Right lobe of liver (tissue), 4 donors: ENCODE measurements at regions not wholly inside any gene's neighbourhood (a gene's known extent, or its start where the extent isn't known, plus 50 kb on each side); places are given as distances from the start of the nearest gene placed in this dataset.
"Not testable (repeated sequence)": the region's sequence is repeated elsewhere in the genome, so short reads cannot be mapped to it uniquely, and the experiment has no call there.

Source experiments
- POLR2A ChIP-seq: fragments of 450-650 bp; IDR thresholded peaks from one replicate; pipeline ENCODE4 v1.6.1; 2017; ENCODE audit warnings: antibody characterized with exemption, mild to moderate bottlenecking
- TF ChIP-seq, protein P1 (sequence below), 4 donors: fragments of 200-600 bp in 3 of 4; fragments of 450-650 bp in 1 of 4; IDR thresholded peaks; one replicate each; pipeline versions ENCODE4 v1.5.1 to v1.8.0; 2016 to 2022; ENCODE audit warnings: antibody characterized with exemption in 4 of 4, mild to moderate bottlenecking in 2 of 4
- donor health status: DM: no; HTN: no; CAD: no.
- donor health status: DM: no; HTN: no; CAD: no.
- donor health status: DM: no; HTN: yes; CAD: no.

DNA sequence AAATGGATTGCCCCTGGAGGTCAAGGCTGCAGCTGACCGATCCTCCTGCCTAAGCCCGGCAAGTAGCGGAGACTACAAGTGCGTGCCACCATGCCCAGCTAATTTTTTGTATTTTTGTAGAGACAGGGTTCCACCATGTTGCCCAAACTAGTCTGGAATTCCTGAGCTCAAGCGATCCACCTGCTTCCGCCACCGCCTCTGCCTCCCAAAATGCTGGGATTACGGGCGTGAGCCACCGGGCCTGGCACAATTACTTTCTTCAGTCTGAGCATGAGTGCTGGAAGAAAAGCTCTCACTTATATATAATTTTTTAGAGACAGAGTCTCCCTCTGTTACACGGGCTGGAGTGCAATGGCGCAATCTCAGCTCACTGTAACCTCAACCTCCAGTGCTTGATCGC lies 307.4 kb downstream of the ZNF37A start:
- TF ChIP-seq, protein P1, sequence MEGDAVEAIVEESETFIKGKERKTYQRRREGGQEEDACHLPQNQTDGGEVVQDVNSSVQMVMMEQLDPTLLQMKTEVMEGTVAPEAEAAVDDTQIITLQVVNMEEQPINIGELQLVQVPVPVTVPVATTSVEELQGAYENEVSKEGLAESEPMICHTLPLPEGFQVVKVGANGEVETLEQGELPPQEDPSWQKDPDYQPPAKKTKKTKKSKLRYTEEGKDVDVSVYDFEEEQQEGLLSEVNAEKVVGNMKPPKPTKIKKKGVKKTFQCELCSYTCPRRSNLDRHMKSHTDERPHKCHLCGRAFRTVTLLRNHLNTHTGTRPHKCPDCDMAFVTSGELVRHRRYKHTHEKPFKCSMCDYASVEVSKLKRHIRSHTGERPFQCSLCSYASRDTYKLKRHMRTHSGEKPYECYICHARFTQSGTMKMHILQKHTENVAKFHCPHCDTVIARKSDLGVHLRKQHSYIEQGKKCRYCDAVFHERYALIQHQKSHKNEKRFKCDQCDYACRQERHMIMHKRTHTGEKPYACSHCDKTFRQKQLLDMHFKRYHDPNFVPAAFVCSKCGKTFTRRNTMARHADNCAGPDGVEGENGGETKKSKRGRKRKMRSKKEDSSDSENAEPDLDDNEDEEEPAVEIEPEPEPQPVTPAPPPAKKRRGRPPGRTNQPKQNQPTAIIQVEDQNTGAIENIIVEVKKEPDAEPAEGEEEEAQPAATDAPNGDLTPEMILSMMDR (IDR thresholded peaks at IDR 0.05) = not testable (repeated sequence)
- not testable (repeated sequence) for TF ChIP-seq POLR2A
